IMR-90 (cell line): ENCODE measurements at regions not wholly inside any gene's neighbourhood (a gene's known extent, or its start where the extent isn't known, plus 50 kb on each side); places are given as distances from the start of the nearest gene placed in this dataset.

Experiments
- ATAC-seq: fragments of 200-7000 bp; cut with Tn5 transposase; 2 replicates; pipeline ENCODE4 v1.9.1; 2020; ENCODE audit warnings: low read depth, mild to moderate bottlenecking, moderate library complexity
- BruUV-seq: library from RNA; stranded (reverse); fragments of 400-500 nt; replicated peaks from 2 replicates; lab custom pipeline; 2021; lab: Mats Ljungman, UMichigan
- CTCF ChIA-PET: fragments of 300-600 bp; formaldehyde crosslinking; extraction: SDS; loops from one replicate; lab custom pipeline; 2021; ENCODE audit warnings: antibody characterized with exemption; lab: Yijun Ruan, JAX
- POLR2A ChIA-PET: fragments of 300-600 bp; sonication (Branson Sonifier 250); formaldehyde crosslinking; loops from one replicate; lab custom pipeline; 2022; ENCODE audit warnings: antibody characterized with exemption; ENCODE audit not compliant: unreplicated experiment; lab: Charles Lee
- DNase-seq: peaks from one replicate; pipeline ENCODE4 v3.0.0; 2013
- H2AFZ ChIP-seq: replicated peaks from 2 replicates; pipeline ENCODE3; 2013; ENCODE audit warnings: low read length, mild to moderate bottlenecking; ENCODE audit not compliant: poor library complexity
- H2AK5ac ChIP-seq: 2 replicates; pipeline ENCODE4 v1.6.1; 2013; ENCODE audit warnings: low read depth, low read length, inconsistent platforms
- H2AK9ac ChIP-seq: replicated peaks from 2 replicates; pipeline ENCODE3; 2013; ENCODE audit warnings: mild to moderate bottlenecking, low read depth, low read length, moderate library complexity; ENCODE audit not compliant: poor library complexity
- H2BK120ac ChIP-seq: 2 replicates; pipeline ENCODE4 v1.6.1; 2013; ENCODE audit warnings: low read depth, low read length, inconsistent platforms
- H2BK15ac ChIP-seq: 3 replicates; pipeline ENCODE4 v1.6.1; 2013; ENCODE audit warnings: low read depth, low read length, inconsistent platforms
- H2BK20ac ChIP-seq: 2 replicates; pipeline ENCODE4 v1.6.1; 2013; ENCODE audit warnings: low read depth, mild to moderate bottlenecking, inconsistent platforms, low read length, moderate library complexity
- H2BK5ac ChIP-seq: 2 replicates; pipeline ENCODE4 v1.6.1; 2013; ENCODE audit warnings: mild to moderate bottlenecking, low read depth, low read length, inconsistent platforms; ENCODE audit not compliant: poor library complexity, severe bottlenecking
- H3K14ac ChIP-seq: replicated peaks from 2 replicates; pipeline ENCODE4 v1.6.1; 2013; ENCODE audit warnings: low read depth, low read length, inconsistent platforms
- H3K18ac ChIP-seq: 2 replicates; pipeline ENCODE4 v1.6.1; 2013; ENCODE audit warnings: low read depth, low read length, control low read depth
- H3K23ac ChIP-seq: 2 replicates; pipeline ENCODE4 v1.6.1; 2013; ENCODE audit warnings: low read depth, low read length, inconsistent platforms
- H3K27ac ChIP-seq: 2 replicates; pipeline ENCODE4 v1.5.1; 2013; ENCODE audit warnings: mild to moderate bottlenecking, control low read depth, low read length; ENCODE audit not compliant: insufficient read depth
- H3K27me3 ChIP-seq: 2 replicates; pipeline ENCODE4 v1.6.1; 2013; ENCODE audit warnings: low read length; ENCODE audit not compliant: control insufficient read depth, insufficient read depth
- H3K36me3 ChIP-seq: 2 replicates; pipeline ENCODE4 v1.6.1; 2013; ENCODE audit warnings: low read length, mixed read lengths; ENCODE audit not compliant: control insufficient read depth, insufficient read depth
- H3K4ac ChIP-seq: 2 replicates; pipeline ENCODE4 v1.6.1; 2013; ENCODE audit warnings: low read depth, low read length, inconsistent platforms
- H3K4me1 ChIP-seq: 2 replicates; pipeline ENCODE4 v1.6.1; 2013; ENCODE audit warnings: low read length, mixed read lengths; ENCODE audit not compliant: control insufficient read depth, insufficient read depth
- H3K4me2 ChIP-seq: 2 replicates; pipeline ENCODE4 v1.6.1; 2013; ENCODE audit warnings: low read depth, mild to moderate bottlenecking, control low read depth, low read length, moderate library complexity
- H3K4me3 ChIP-seq: 2 replicates; pipeline ENCODE4 v1.5.1; 2013; ENCODE audit warnings: low read depth, mild to moderate bottlenecking, control low read depth, low read length, moderate library complexity; ENCODE audit not compliant: insufficient read depth
- H3K56ac ChIP-seq: 2 replicates; pipeline ENCODE4 v1.6.1; 2013; ENCODE audit warnings: low read length, inconsistent platforms; ENCODE audit not compliant: insufficient read depth; ENCODE audit errors: extremely low read depth
- H3K79me1 ChIP-seq, 2 experiments: 2 replicates each; pipeline ENCODE4 v1.6.1; 2013; ENCODE audit warnings: low read length in 2 of 2, inconsistent platforms in 1 of 2, low read depth in 1 of 2
- H3K9ac ChIP-seq: 2 replicates; pipeline ENCODE4 v1.6.1; 2013; ENCODE audit warnings: low read depth, low read length, control low read depth
- H3K9me1 ChIP-seq: 2 replicates; pipeline ENCODE4 v1.6.1; 2013; ENCODE audit warnings: low read length, inconsistent platforms; ENCODE audit not compliant: insufficient read depth
- H3K9me3 ChIP-seq: 2 replicates; pipeline ENCODE4 v1.6.1; 2013; ENCODE audit warnings: low read length; ENCODE audit not compliant: control insufficient read depth, insufficient read depth
- H4K20me1 ChIP-seq: 2 replicates; pipeline ENCODE4 v1.6.1; 2013; ENCODE audit warnings: low read length, inconsistent platforms; ENCODE audit not compliant: insufficient read depth
- H4K5ac ChIP-seq: 2 replicates; pipeline ENCODE4 v1.6.1; 2013; ENCODE audit warnings: mild to moderate bottlenecking, low read depth, low read length, control low read depth
- H4K8ac ChIP-seq, 2 experiments: 2 replicates each; pipeline ENCODE4 v1.6.1; 2013; ENCODE audit warnings: low read depth in 2 of 2, low read length in 2 of 2, control low read depth in 1 of 2, inconsistent platforms in 1 of 2
- H4K91ac ChIP-seq: 2 replicates; pipeline ENCODE4 v1.6.1; 2013; ENCODE audit warnings: low read depth, low read length, inconsistent platforms; ENCODE audit not compliant: insufficient read depth
- BHLHE40 ChIP-seq: fragments of 150-350 bp; IDR thresholded peaks from 2 replicates; pipeline ENCODE4 v1.6.1; 2016; ENCODE audit warnings: mild to moderate bottlenecking, low read depth, low read length
- CEBPB ChIP-seq: IDR thresholded peaks from 2 replicates; pipeline ENCODE4 v1.6.1; 2012; ENCODE audit warnings: low read depth, low read length, improper control_type of control experiment
- CHD1 ChIP-seq: IDR thresholded peaks from 2 replicates; pipeline ENCODE4 v1.6.1; 2012; ENCODE audit warnings: low read depth, low read length, improper control_type of control experiment
- FOS ChIP-seq: fragments of 150-350 bp; IDR thresholded peaks from 2 replicates; pipeline ENCODE4 v1.6.1; 2016; ENCODE audit warnings: low read depth, low read length
- MAFK ChIP-seq: IDR thresholded peaks from 2 replicates; pipeline ENCODE4 v1.6.1; 2012; ENCODE audit warnings: low read depth, low read length, improper control_type of control experiment
- MAZ ChIP-seq: IDR thresholded peaks from 2 replicates; pipeline ENCODE4 v1.6.1; 2012; ENCODE audit warnings: low read depth, mild to moderate bottlenecking, low read length, improper control_type of control experiment, moderate library complexity, borderline replicate concordance
- NFE2L2 ChIP-seq: fragments of 150-350 bp; IDR thresholded peaks from 2 replicates; pipeline ENCODE4 v1.6.1; 2016; ENCODE audit warnings: low read depth, mild to moderate bottlenecking, low read length
- POLR2A ChIP-seq: IDR thresholded peaks from 2 replicates; pipeline ENCODE4 v1.6.1; 2012; ENCODE audit warnings: mild to moderate bottlenecking, low read depth, low read length
- RCOR1 ChIP-seq: IDR thresholded peaks from 2 replicates; pipeline ENCODE4 v1.6.1; 2012; ENCODE audit warnings: mild to moderate bottlenecking, low read length, improper control_type of control experiment; ENCODE audit not compliant: insufficient replicate concordance
- RFX5 ChIP-seq: IDR thresholded peaks from 2 replicates; pipeline ENCODE4 v1.8.0; 2012; ENCODE audit warnings: low read depth, mild to moderate bottlenecking, low read length, moderate library complexity
- SMC3 ChIP-seq: fragments of 150-350 bp; IDR thresholded peaks from 2 replicates; pipeline ENCODE4 v1.6.1; 2016; ENCODE audit warnings: low read depth, mild to moderate bottlenecking, antibody characterized with exemption, low read length, moderate library complexity
- WGBS, 2 experiments: methylation state at CpG; one replicate each; pipeline versions ENCODE4 v1.1.5 to v1.1.7; 2013; ENCODE audit warnings: missing lambda C conversion rate in 2 of 2; ENCODE audit not compliant: insufficient read length in 1 of 2; ENCODE audit errors: extremely low coverage in 2 of 2; 5-methylcytosine and 5-hydroxymethylcytosine counted together
- dilution Hi-C: fragments of 300-500 bp; cut with HindIII; formaldehyde crosslinking; loops from one replicate; pipeline ENCODE4 v1.14.3; 2018; ENCODE audit warnings: low sequenced_read_pairs; ENCODE audit not compliant: unreplicated experiment
- in situ Hi-C: fragments of 300-500 bp; cut with MboI; formaldehyde crosslinking; loops from 3 replicates; pipeline ENCODE4 v1.14.3; 2019; ENCODE audit warnings: low sequenced_read_pairs, inconsistent platforms, mixed read lengths
- intact Hi-C: fragments of 100-400 bp; cut with micrococcal nuclease; formaldehyde crosslinking; loops from 2 replicates; pipeline ENCODE4 v1.10.0; 2022

DNA sequence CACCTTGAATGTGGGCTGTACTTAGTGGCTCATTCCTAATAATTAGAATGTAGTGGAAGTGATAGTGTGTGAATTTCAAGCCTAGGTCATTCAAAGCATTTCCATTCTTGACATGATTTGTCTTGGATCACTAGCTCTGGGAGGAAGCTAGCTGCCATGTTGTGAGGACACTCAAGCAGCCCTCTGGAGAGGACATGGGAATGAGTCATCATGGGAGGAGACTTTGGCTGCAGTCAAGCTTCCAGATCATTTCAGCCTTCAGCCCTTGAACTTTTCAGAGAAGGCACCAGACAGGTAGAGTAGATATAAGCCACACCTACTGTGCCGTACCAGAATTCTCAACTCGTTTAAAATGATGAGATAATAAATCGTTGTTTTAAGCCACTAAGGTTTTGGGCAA, 506.9 kb downstream of the ZNF608 start:
- no peak overlapping the region for H4K91ac ChIP-seq
- no peak overlapping the region for H3K56ac ChIP-seq
- no CpG with 5 or more reads among the region's 3 CpGs for WGBS, 2 experiments
- H4K8ac ChIP-seq = no peak overlapping the region
- no peak overlapping the region for H3K4me3 ChIP-seq
- peaks cover 3% of the 10 kb centered on the region; the same call in 1 of the 2 replicates for H3K27me3 ChIP-seq
- H3K36me3 ChIP-seq = no peaks in the 10 kb centered on the region
- no peak overlapping the region for H3K27ac ChIP-seq
- H4K5ac ChIP-seq = no peak overlapping the region
- intact Hi-C loops = no loop called here
- H4K20me1 ChIP-seq = no peaks in the 10 kb centered on the region
- POLR2A ChIA-PET = no interaction called here
- BruUV-seq = no TSS peak
- H3K4me2 ChIP-seq = no peak overlapping the region
- H2BK20ac ChIP-seq = no peak overlapping the region
- H3K79me1 ChIP-seq = no peaks in the 10 kb centered on the region
- no peak overlapping the region for H3K23ac ChIP-seq
- no peak for ATAC-seq
- peaks cover 5% of the 10 kb centered on the region for H3K9me3 ChIP-seq
- no peak overlapping the region for H2BK5ac ChIP-seq
- H2AK9ac ChIP-seq = no peak overlapping the region
- CTCF ChIA-PET = interaction anchor here (0.6 kb wide), 2 partner anchors 118 to 172 kb away, joined by 3 to 8 read pairs; no protein-coding TSS in a partner anchor
- H3K9ac ChIP-seq = no peak overlapping the region
- H2BK120ac ChIP-seq = no peak overlapping the region
- no peaks in the 10 kb centered on the region for H3K9me1 ChIP-seq
- no peak for DNase-seq
- dilution Hi-C loops = no loop called here
- TF ChIP-seq RCOR1 = no peak
- no peak for TF ChIP-seq POLR2A
- no peak for TF ChIP-seq RFX5
- no peak for TF ChIP-seq CHD1
- TF ChIP-seq FOS = no peak
- TF ChIP-seq NFE2L2 = no peak
- no peak for TF ChIP-seq MAZ
- TF ChIP-seq SMC3 = no peak
- no peak for TF ChIP-seq MAFK
- TF ChIP-seq CEBPB = no peak
- no peak for TF ChIP-seq BHLHE40
- in situ Hi-C loops = no loop called here
- H2AFZ ChIP-seq = no peak overlapping the region
- no peak overlapping the region for H3K18ac ChIP-seq
- no peak overlapping the region for H2BK15ac ChIP-seq
- H3K4ac ChIP-seq = no peak overlapping the region
- no peak overlapping the region for H2AK5ac ChIP-seq
- no peaks in the 10 kb centered on the region for H3K4me1 ChIP-seq
- H3K14ac ChIP-seq = no peak overlapping the region
